Inflammatory macrophage (primary cell): ENCODE measurements at regions not wholly inside any gene's neighbourhood (a gene's known extent, or its start where the extent isn't known, plus 50 kb on each side); places are given as distances from the start of the nearest gene placed in this dataset.

Experiments
- DNase-seq, 2 donors: peaks; one replicate each; pipeline ENCODE4 v3.0.0-alpha.2; 2020 to 2022

GRCh38 chr16:76724181-76724580 lies 447.0 kb downstream of the CNTNAP4 start:
- no peak for DNase-seq

DNA sequence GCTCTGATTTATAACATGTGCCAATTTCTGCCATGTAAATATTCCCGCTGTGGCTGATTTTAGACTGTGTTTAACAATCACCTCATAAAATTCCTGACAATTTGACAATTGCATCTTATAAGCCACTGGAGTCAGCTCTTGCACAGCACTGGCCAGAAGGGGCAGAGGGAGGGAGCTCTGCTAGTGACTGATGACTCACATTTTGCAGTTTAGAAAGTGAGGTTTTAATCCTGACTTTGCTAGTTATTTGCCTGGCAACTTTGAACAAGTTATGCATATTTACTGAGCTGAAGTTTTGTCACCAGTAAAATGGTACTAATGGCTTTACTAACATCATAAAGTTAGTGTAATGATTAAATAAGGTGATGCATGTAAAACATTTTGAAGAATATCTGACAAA lies 452.3 kb downstream of the CNTNAP4 start:
- DNase-seq: no peak

- DNase-seq: no peak
Measured at GRCh38 chr16:76732894-76733293, 455.7 kb downstream of the CNTNAP4 start.

GRCh38 chr16:76741623-76742022 lies 449.4 kb upstream of the MON1B start:
- DNase-seq: no peak

GRCh38 chr16:76748461-76749348 lies 442.3 kb upstream of the MON1B start:
- no peak for DNase-seq

- no peak for DNase-seq
Measured at GRCh38 chr16:76749780-76750375, 441.1 kb upstream of the MON1B start.

DNA sequence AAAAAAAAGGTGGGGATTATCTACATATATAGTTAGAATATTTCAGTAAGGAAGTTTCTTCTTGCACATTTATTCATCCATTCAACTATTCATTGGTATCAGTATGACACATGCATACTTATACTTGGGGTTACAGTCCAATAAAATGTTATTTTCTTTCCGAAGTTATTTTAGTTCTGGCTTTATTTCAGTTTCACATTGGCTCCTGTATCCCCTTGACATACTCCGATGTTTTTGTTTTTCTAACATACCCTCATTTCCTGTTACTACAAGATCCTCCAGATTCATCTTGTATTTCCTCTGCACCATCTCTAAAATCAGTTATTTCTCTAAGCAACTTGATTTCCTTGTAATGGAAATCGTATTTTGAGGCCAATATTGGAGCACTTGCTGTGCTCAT lies 435.5 kb upstream of the MON1B start:
- no peak for DNase-seq

- DNase-seq: no peak
Measured at GRCh38 chr16:76756423-76756822, 434.6 kb upstream of the MON1B start.

GRCh38 chr16:76756951-76757350 lies 434.0 kb upstream of the MON1B start:
- DNase-seq: no peak

DNA sequence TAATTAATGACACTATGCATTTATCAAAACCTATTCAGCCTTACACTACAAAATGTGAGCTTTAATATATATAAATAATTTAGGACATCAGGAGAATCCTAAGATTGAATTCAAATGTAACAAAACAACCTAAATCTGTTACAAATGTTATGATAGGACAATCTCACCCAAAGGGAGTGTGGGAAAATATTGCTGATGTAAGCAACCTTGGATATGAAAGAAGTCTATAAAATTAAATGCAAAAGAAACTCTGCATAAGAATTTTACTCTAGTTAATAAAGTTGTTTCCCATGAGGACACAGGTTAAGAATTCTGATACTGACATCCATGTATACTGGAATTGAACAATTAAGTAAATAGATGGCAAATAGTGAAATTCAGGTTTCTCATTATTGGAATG lies 424.5 kb upstream of the MON1B start:
- no peak for DNase-seq

- DNase-seq: no peak
Measured at GRCh38 chr16:76768316-76768715, 422.7 kb upstream of the MON1B start.

GRCh38 chr16:76768948-76769347 lies 422.0 kb upstream of the MON1B start:
- DNase-seq: no peak

- no peak for DNase-seq
Measured at GRCh38 chr16:76771216-76771615, 419.8 kb upstream of the MON1B start.

- no peak for DNase-seq
Measured at GRCh38 chr16:76777721-76778465, 413.1 kb upstream of the MON1B start.

DNA sequence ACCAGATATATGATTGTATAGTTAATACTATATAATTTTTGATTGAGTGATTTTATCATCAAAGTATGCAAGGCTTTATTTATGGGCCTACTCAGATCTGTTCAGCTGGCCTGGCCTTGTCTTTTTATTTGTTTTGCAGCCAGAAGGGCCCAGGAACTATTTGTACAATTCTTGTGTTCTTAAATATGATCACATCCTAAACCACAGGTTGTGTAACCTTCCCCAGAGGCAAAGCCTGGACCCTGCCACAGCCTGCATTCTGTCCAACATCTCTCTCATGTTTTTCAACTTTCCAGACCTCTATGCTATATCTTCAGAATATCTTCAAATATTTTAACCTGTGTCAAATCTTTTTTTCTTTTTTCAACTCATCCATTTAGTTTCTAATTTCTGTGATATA lies 410.4 kb upstream of the MON1B start:
- DNase-seq: no peak

GRCh38 chr16:76784530-76784929 lies 406.5 kb upstream of the MON1B start:
- DNase-seq: no peak

DNA sequence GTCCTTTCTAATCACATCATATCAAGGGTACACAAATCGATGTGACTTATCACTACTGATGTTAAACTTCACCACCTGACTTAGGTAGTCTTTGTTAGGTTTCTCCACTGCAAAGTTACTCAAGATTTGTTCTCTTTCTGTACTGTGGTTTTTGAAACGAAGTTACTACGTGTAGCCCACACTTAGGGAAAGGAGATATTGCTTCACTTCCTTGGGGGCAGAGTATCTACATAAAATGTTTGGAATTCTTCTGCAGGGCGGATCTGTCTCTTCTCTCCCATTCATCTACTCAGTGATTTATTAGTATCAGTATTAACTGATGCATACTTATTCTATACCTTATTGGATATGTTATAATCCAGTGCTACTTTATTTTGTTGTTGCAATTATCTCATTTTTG lies 403.6 kb upstream of the MON1B start:
- DNase-seq: no peak

DNA sequence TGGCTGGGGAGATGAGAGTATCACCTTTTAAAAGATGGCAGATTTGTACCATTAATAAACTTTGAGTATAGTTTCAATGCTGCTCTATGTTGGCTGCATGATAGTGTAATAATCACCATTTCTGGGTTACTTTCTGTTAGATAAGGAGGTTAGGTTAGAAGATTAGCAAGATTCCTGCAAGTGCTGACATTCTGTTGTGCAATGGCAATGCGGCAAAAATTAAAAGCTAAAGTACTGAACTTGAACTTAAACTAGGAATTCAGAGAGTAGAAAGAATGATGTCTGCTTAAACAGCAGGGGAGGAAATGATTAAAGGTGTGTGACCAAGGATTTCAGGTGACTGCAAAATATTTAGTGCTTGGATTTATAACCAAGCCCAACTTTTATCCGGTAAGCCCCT lies 399.8 kb upstream of the MON1B start:
- DNase-seq: no peak

DNA sequence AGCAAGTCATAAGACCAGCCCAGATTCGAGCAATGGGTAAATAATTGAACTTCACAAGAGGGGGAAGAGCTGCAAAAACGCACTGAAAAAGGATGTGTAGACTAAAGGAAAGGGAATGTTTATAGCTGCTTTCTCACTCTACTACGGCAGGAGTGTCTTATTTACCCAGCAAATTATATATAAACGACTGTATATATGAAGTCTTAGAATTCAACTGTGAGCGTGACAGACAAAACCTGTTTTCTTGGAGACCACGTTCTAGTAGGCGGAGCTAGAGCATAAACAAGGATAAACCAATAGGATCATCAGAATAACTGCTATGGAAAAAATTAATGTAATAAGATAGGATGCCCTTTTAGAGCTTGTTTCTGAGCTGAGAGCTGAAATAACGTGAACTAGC lies 394.6 kb upstream of the MON1B start:
- DNase-seq: no peak

DNA sequence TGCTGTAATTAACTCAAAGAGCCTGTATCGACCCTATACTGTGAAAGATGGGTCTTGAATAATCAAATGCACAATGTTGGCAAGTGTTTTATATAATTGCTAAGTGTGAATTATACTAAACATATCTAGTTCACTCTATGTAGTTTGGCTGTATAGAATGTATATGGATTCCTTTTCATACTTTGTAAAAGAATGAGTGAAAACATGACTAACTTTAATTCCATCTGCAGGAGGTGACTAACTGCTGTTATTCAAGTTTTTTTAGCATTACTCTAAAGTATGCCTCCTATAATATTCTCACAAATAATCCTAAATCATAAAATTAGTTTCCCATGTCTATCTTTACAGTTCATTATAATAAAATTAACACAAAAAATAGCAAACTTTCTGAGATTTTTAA lies 394.0 kb upstream of the MON1B start:
- no peak for DNase-seq

DNA sequence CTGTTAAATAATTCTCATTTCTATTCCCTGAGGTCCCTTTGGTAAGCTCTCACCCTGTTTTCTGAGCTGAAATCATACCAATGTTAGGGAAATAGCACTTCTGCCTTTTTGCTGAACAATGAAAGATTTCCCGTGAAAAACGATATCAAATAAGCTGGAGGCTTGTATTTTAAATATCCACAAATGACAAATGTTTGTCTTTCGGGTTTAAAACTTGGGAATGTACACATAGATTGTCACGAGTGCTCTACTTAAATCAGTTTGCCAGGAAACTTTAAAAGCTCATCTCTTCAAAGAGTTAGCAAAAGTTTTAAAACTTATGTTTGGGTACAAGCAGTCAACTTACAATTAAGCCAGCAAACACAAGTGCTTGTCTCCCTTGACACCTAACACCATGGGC lies 393.5 kb upstream of the MON1B start:
- DNase-seq: no peak

GRCh38 chr16:76800196-76800595 lies 390.8 kb upstream of the MON1B start:
- no peak for DNase-seq

DNA sequence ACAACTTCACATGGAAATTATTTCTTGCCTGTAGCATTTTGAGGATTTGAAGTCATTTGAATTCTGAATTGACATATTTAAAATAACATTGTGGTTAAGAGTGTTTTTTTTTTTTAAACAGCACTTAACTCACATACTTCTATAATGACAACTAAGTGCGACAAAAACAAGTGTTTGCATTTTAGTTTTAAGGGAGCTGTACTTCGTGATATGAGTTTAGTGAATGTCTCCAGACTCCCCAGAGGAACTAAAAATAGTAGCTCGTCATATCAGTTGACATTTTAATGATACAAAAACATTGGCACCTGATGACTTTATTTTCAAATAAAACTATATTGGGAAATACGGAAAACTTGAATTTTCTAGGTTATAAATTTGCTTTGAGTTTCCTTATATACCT lies 389.6 kb upstream of the MON1B start:
- DNase-seq: no peak

DNA sequence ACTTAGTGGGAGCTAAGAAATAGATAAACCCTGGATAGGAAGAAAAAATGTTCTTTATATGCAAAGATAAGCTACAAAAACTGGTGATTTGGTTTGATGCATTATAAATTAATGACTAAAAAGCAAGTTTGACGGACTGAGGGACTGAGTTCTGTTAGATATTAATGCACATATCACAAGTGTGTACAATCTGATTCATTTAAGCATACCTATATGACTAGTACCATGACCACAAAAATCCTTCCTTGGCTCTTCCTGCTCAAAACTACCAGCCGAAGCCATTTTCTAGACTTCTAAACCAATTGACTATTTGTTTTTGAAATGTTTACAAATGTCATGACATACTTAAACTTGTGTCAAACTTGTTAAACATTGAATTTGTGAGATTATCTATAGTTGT lies 374.5 kb upstream of the MON1B start:
- no peak for DNase-seq
